GM19324 (cell line): ENCODE measurements at regions not wholly inside any gene's neighbourhood (a gene's known extent, or its start where the extent isn't known, plus 50 kb on each side); places are given as distances from the start of the nearest gene placed in this dataset.
A peak's percentile ranks its signal among the peaks of the same experiment; 100 is the strongest.
"Not testable (repeated sequence)": the region's sequence is repeated elsewhere in the genome, so short reads cannot be mapped to it uniquely, and the experiment has no call there.

Experiments
- ATAC-seq: cut with Tn5 transposase; IDR thresholded peaks from one replicate; pipeline ENCODE4 v1.9.1; 2021; ENCODE audit warnings: mild to moderate bottlenecking, moderate library complexity; ENCODE audit not compliant: unreplicated experiment, low FRiP score

GRCh38 chr10:90096196-90096595 is 394.8 kb downstream of the KIF20B start:
- no peak for ATAC-seq

GRCh38 chr10:90107581-90107980 is 406.2 kb downstream of the KIF20B start:
- ATAC-seq, result not testable (repeated sequence)

- no peak for ATAC-seq
Measured at GRCh38 chr10:90111671-90112070, 410.3 kb downstream of the KIF20B start.

GRCh38 chr10:90112681-90113080 is 411.3 kb downstream of the KIF20B start:
- no peak for ATAC-seq

GRCh38 chr10:90118567-90118966 is 417.2 kb downstream of the KIF20B start:
- not testable (repeated sequence) for ATAC-seq

- ATAC-seq, result not testable (repeated sequence)
Measured at GRCh38 chr10:90119631-90120280, 418.4 kb downstream of the KIF20B start.

GRCh38 chr10:90125456-90126255 is 424.3 kb downstream of the KIF20B start:
- no peak for ATAC-seq

- no peak for ATAC-seq
Measured at GRCh38 chr10:90126256-90126595, 424.8 kb downstream of the KIF20B start.

- ATAC-seq, result peak; percentile 62
Measured at GRCh38 chr10:90130321-90131086, 429.1 kb downstream of the KIF20B start.

GRCh38 chr10:90133606-90134005 is 432.2 kb downstream of the KIF20B start:
- no peak for ATAC-seq

- no peak for ATAC-seq
Measured at GRCh38 chr10:90136731-90137316, 435.4 kb downstream of the KIF20B start.

- ATAC-seq, result no peak
Measured at GRCh38 chr10:90138844-90139243, 437.5 kb downstream of the KIF20B start.

- ATAC-seq, result no peak
Measured at GRCh38 chr10:90141791-90142190, 440.4 kb downstream of the KIF20B start.

GRCh38 chr10:90143937-90144336 is 442.5 kb downstream of the KIF20B start:
- no peak for ATAC-seq

- ATAC-seq, result no peak
Measured at GRCh38 chr10:90148116-90148855, 446.9 kb downstream of the KIF20B start.

GRCh38 chr10:90149563-90149962 is 448.2 kb downstream of the KIF20B start:
- ATAC-seq, result no peak

- ATAC-seq, result no peak
Measured at GRCh38 chr10:90162271-90162853, 461.0 kb downstream of the KIF20B start.

- ATAC-seq, result no peak
Measured at GRCh38 chr10:90167174-90168064, 466.0 kb downstream of the KIF20B start.

- ATAC-seq, result no peak
Measured at GRCh38 chr10:90168244-90168643, 466.9 kb downstream of the KIF20B start.
